Liver (tissue), 3 donors: ENCODE measurements at regions not wholly inside any gene's neighbourhood (a gene's known extent, or its start where the extent isn't known, plus 50 kb on each side); places are given as distances from the start of the nearest gene placed in this dataset.

ENCODE experiments used
- CTCF ChIP-seq: fragments of 150-350 bp; IDR thresholded peaks from 2 replicates; pipeline ENCODE4 v1.5.1; 2017; ENCODE audit warnings: improper control_type of control experiment, low read depth, low read length; ENCODE audit not compliant: missing input control
- HNF4A ChIP-seq, 2 donors: conservative IDR thresholded peaks; 2 replicates each; pipeline ENCODE4 v1.6.1; 2016; ENCODE audit warnings: antibody characterized with exemption in 2 of 2, mild to moderate bottlenecking in 2 of 2
- TAF1 ChIP-seq: conservative IDR thresholded peaks from 2 replicates; pipeline ENCODE4 v1.6.1; 2016; ENCODE audit warnings: antibody characterized with exemption, mild to moderate bottlenecking
- YY1 ChIP-seq: IDR thresholded peaks from 2 replicates; pipeline ENCODE4 v1.6.1; 2016; ENCODE audit warnings: antibody characterized with exemption, mild to moderate bottlenecking
- donor health status: healthy.
- donor health status: healthy.

GRCh38 chr11:134785660-134786284, 373.7 kb upstream of the B3GAT1 start:
- no peak for TF ChIP-seq TAF1
- TF ChIP-seq YY1: no peak
- TF ChIP-seq CTCF: no peak
- TF ChIP-seq HNF4A (conservative IDR thresholded peaks at IDR 0.05): no peak
